ENCODE measurements at regions not wholly inside any gene's neighbourhood (a gene's known extent, or its start where the extent isn't known, plus 50 kb on each side); places are given as distances from the start of the nearest gene placed in this dataset.

DNA sequence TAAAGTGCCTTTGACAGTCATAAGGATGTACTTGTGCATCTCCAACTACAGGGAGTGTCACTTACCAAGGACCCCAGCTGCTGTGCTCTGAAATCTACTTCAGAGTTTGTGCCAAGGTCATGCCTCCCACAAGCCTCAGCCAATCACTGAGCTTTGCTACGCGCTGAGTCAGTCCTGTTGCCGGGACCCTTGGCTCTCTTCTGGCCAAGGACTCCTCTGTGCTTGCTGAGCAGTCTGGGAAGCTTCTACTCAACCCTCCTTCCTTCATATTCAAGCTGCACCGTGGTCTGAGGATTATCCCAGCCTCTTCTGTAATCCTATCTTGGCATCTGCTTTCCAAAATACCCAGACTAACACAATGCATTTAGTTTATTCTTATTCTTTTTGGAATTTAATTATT, 398.9 kb upstream of the FANCL start:
- TF ChIP-seq FOXM1 (IDR thresholded peaks at IDR 0.05; ENCODE audit: borderline replicate concordance) (no peak), SP1 (IDR thresholded peaks at IDR 0.05) (no peak), LEF1 (IDR thresholded peaks at IDR 0.05; ENCODE audit: borderline replicate concordance) (no peak), FOXA1 (IDR thresholded peaks at IDR 0.05) (no peak), HDGF (IDR thresholded peaks at IDR 0.05; ENCODE audit: borderline replicate concordance) (no peak), NFRKB (IDR thresholded peaks at IDR 0.05) (no peak), BHLHE40 (IDR thresholded peaks at IDR 0.05; ENCODE audit: borderline replicate concordance) (no peak), ZNF384 (IDR thresholded peaks at IDR 0.05) (no peak), ELF4 (IDR thresholded peaks at IDR 0.05) (no peak), TARDBP (IDR thresholded peaks at IDR 0.05) (no peak), FOXK2 (IDR thresholded peaks at IDR 0.05) (no peak), ARNT (IDR thresholded peaks at IDR 0.05) (no peak)

Data from HEK293T (cell line).